Spleen (tissue), 11 donors: ENCODE measurements at regions not wholly inside any gene's neighbourhood (a gene's known extent, or its start where the extent isn't known, plus 50 kb on each side); places are given as distances from the start of the nearest gene placed in this dataset.

ENCODE experiments used
- DNase-seq: peaks from one replicate; pipeline ENCODE4 v3.0.0-alpha.2; 2020
- H3K27ac ChIP-seq, 8 donors: fragments of 200-600 bp; sonication (generic) in 7 of 8; 1 replicate in 4 of 8; 2 replicates in 4 of 8; pipeline versions ENCODE4 v1.5.0 to v1.8.0; 2016 to 2021; ENCODE audit warnings: inconsistent platforms in 4 of 8, mild to moderate bottlenecking in 4 of 8, moderate library complexity in 1 of 8
- H3K27me3 ChIP-seq, 7 donors: fragments of 200-600 bp; sonication (generic) in 6 of 7; replicated peaks in 1 of 7; 1 replicate in 4 of 7; 2 replicates in 3 of 7; pipeline versions ENCODE4 v1.5.0 to v1.8.0; 2016 to 2021; ENCODE audit warnings: inconsistent platforms in 3 of 7, mild to moderate bottlenecking in 1 of 7
- H3K36me3 ChIP-seq, 6 donors: fragments of 200-600 bp; sonication (generic) in 5 of 6; 1 replicate in 4 of 6; 2 replicates in 2 of 6; pipeline versions ENCODE4 v1.5.0 to v1.8.0; 2016 to 2021; ENCODE audit warnings: inconsistent platforms in 2 of 6
- H3K4me1 ChIP-seq, 6 donors: fragments of 200-600 bp; sonication (generic) in 5 of 6; 1 replicate in 3 of 6; 2 replicates in 3 of 6; pipeline versions ENCODE4 v1.5.0 to v1.8.0; 2016 to 2021; ENCODE audit warnings: inconsistent platforms in 3 of 6
- H3K4me3 ChIP-seq, 8 donors: fragments of 200-600 bp; sonication (generic) in 7 of 8; 1 replicate in 4 of 8; 2 replicates in 4 of 8; pipeline versions ENCODE4 v1.5.0 to v1.8.0; 2016 to 2021; ENCODE audit warnings: inconsistent platforms in 4 of 8, mild to moderate bottlenecking in 4 of 8, moderate library complexity in 2 of 8
- H3K9me3 ChIP-seq, 8 donors: fragments of 200-600 bp; sonication (generic) in 7 of 8; 1 replicate in 4 of 8; 2 replicates in 4 of 8; pipeline versions ENCODE4 v1.5.0 to v1.8.0; 2016 to 2021; ENCODE audit warnings: inconsistent platforms in 4 of 8
- POLR2A ChIP-seq, 3 donors: fragments of 450-650 bp; IDR thresholded peaks; one replicate each; pipeline ENCODE4 v1.5.1; 2017; ENCODE audit warnings: antibody characterized with exemption in 3 of 3, mild to moderate bottlenecking in 1 of 3
- POLR2AphosphoS5 ChIP-seq, 3 donors: sonication (generic); formaldehyde crosslinking; IDR thresholded peaks; one replicate each; pipeline ENCODE4 v1.5.1; 2017; ENCODE audit warnings: antibody characterized with exemption in 3 of 3
- WGBS, 5 donors: extraction: QIAGEN DNeasy Blood & Tissue Kit in 3 of 5; methylation state at CpG; one replicate each; pipeline versions ENCODE4 v1.1.5 to v1.1.7; 2013 to 2018; 5-methylcytosine and 5-hydroxymethylcytosine counted together
- intact Hi-C: fragments of 100-400 bp; cut with DNase I; formaldehyde crosslinking; loops from one replicate; pipeline ENCODE4 v1.15.0; 2023; ENCODE audit warnings: low total_unique reads
- TF ChIP-seq, protein P1 (sequence below), 11 experiments: fragments of 200-600 bp in 7 of 11; fragments of 450-650 bp in 4 of 11; sonication (generic) in 4 of 11; IDR thresholded peaks in 8 of 11; conservative IDR thresholded peaks in 3 of 11; 1 replicate in 7 of 11; 2 replicates in 4 of 11; pipeline versions ENCODE4 v1.4.0 to v1.8.0; 2016 to 2021; ENCODE audit warnings: antibody characterized with exemption in 11 of 11, inconsistent platforms in 4 of 11, mild to moderate bottlenecking in 1 of 11
- donor health status: healthy with polysubstance abuse.
- donor health status: DM: no; HTN: no; CAD: no; lungs with moderate emphysema.
- donor health status: DM: no; HTN: no; CAD: no.
- donor health status: Bipolar disorder and iron deficiency.
- donor health status: healthy.
- donor health status: DM: no; HTN: no; CAD: no.
- donor health status: DM: yes; HTN: yes; CAD: no.

GRCh38 chr9:82721593-82721992 lies 341.3 kb downstream of the RASEF start:
- H3K4me3 ChIP-seq: no peak overlapping the region
- no peaks in the 10 kb centered on the region for H3K27me3 ChIP-seq
- H3K36me3 ChIP-seq: no peaks in the 10 kb centered on the region
- no peak overlapping the region for H3K27ac ChIP-seq
- DNase-seq: no peak
- intact Hi-C loops: no loop called here
- 5 to 23% (median 15%) methylated on average over 1 of the region's 1 CpG for WGBS, 5 donors
- TF ChIP-seq, protein P1, sequence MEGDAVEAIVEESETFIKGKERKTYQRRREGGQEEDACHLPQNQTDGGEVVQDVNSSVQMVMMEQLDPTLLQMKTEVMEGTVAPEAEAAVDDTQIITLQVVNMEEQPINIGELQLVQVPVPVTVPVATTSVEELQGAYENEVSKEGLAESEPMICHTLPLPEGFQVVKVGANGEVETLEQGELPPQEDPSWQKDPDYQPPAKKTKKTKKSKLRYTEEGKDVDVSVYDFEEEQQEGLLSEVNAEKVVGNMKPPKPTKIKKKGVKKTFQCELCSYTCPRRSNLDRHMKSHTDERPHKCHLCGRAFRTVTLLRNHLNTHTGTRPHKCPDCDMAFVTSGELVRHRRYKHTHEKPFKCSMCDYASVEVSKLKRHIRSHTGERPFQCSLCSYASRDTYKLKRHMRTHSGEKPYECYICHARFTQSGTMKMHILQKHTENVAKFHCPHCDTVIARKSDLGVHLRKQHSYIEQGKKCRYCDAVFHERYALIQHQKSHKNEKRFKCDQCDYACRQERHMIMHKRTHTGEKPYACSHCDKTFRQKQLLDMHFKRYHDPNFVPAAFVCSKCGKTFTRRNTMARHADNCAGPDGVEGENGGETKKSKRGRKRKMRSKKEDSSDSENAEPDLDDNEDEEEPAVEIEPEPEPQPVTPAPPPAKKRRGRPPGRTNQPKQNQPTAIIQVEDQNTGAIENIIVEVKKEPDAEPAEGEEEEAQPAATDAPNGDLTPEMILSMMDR (IDR thresholded peaks at IDR 0.05 in 8 of 11, conservative IDR thresholded peaks at IDR 0.05 in 3 of 11): no peak
- TF ChIP-seq POLR2AphosphoS5 (IDR thresholded peaks at IDR 0.05): no peak
- no peak for TF ChIP-seq POLR2A (IDR thresholded peaks at IDR 0.05)
- peaks cover 0 to 7% (median 0%) of the 10 kb centered on the region in 6 donors for H3K4me1 ChIP-seq
- H3K9me3 ChIP-seq: peaks cover 0 to 7% (median 0%) of the 10 kb centered on the region in 8 donors

GRCh38 chr9:82722051-82722450 lies 340.9 kb downstream of the RASEF start:
- DNase-seq: no peak
- H3K27ac ChIP-seq: no peak overlapping the region
- intact Hi-C loops: no loop called here
- WGBS, 5 donors: 61 to 86% (median 65%) methylated on average over 1 of the region's 1 CpG
- H3K36me3 ChIP-seq: no peaks in the 10 kb centered on the region
- no peak for TF ChIP-seq POLR2A (IDR thresholded peaks at IDR 0.05)
- TF ChIP-seq POLR2AphosphoS5 (IDR thresholded peaks at IDR 0.05): no peak
- TF ChIP-seq, protein P1 (IDR thresholded peaks at IDR 0.05 in 8 of 11, conservative IDR thresholded peaks at IDR 0.05 in 3 of 11): no peak
- no peaks in the 10 kb centered on the region for H3K27me3 ChIP-seq
- H3K4me1 ChIP-seq: peaks cover 0 to 7% (median 0%) of the 10 kb centered on the region in 6 donors
- H3K9me3 ChIP-seq: peaks cover 0 to 7% (median 0%) of the 10 kb centered on the region in 8 donors
- H3K4me3 ChIP-seq: no peak overlapping the region

- TF ChIP-seq POLR2A (IDR thresholded peaks at IDR 0.05): no peak
- TF ChIP-seq POLR2AphosphoS5 (IDR thresholded peaks at IDR 0.05): no peak
- TF ChIP-seq, protein P1 (IDR thresholded peaks at IDR 0.05 in 8 of 11, conservative IDR thresholded peaks at IDR 0.05 in 3 of 11): no peak
- Histone ChIP-seq H3K27ac (no peak overlapping the region), H3K9me3 (peaks cover 0 to 7% (median 0%) of the 10 kb centered on the region in 8 donors), H3K4me1 (peaks cover 0 to 7% (median 0%) of the 10 kb centered on the region in 6 donors), H3K4me3 (no peak overlapping the region), H3K27me3 (no peaks in the 10 kb centered on the region), H3K36me3 (no peaks in the 10 kb centered on the region)
- intact Hi-C loops: no loop called here
- WGBS, 5 donors: 92 to 99% (median 96%) methylated on average over 2 of the region's 2 CpGs
- no peak for DNase-seq
Measured at GRCh38 chr9:82722561-82722960, 340.4 kb downstream of the RASEF start.

DNA sequence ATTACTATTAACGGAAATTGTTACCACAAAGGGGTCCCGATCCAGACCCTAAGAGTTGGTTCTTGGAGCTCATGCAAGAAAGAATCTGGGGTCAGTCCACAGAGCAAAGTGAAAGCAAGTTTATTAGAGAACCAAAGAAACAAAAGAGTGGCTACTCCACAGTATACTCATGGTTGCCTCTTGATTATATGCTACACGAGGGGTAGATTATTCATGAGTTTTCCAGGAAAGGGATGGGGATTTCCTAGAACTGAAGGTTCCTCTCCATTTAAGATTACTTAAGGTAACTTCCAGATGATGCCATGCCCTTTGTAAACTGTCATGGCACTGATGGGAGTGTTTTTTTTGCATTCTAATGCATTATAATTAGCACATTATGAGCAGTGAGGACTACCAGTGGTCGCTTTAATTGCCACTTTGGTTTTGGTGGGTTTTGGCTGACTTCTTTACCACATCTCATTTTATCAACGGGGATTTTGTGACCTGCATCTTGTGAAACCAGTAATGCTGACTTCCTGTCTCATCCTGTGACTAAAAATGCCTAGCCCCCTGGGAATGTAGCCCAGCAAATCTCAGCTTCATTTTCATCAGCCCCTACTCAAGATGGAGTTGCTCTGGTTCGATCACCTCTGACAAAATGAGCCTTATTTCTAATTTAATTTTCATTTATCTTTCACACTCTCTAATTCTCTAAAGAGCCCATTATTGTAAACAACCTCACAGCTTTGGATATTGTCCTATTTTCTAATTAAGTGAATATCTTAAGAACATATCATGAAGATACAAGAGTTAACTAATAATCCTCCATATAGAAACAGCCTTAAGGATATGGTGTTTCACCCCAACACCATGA lies 336.3 kb downstream of the RASEF start:
- Histone ChIP-seq H3K27me3 (no peaks in the 10 kb centered on the region), H3K4me3 (no peak overlapping the region), H3K36me3 (no peaks in the 10 kb centered on the region), H3K27ac (no peak overlapping the region), H3K4me1 (peaks cover 0 to 3% (median 0%) of the 10 kb centered on the region in 6 donors), H3K9me3 (no peaks in the 10 kb centered on the region)
- DNase-seq: no peak
- intact Hi-C loops: no loop called here
- TF ChIP-seq, protein P1 (IDR thresholded peaks at IDR 0.05 in 8 of 11, conservative IDR thresholded peaks at IDR 0.05 in 3 of 11): no peak
- no peak for TF ChIP-seq POLR2A (IDR thresholded peaks at IDR 0.05)
- no peak for TF ChIP-seq POLR2AphosphoS5 (IDR thresholded peaks at IDR 0.05)
- 55 to 60% (median 57%) methylated on average over 6 of the region's 6 CpGs for WGBS, 5 donors
